ENCODE measurements at regions not wholly inside any gene's neighbourhood (a gene's known extent, or its start where the extent isn't known, plus 50 kb on each side); places are given as distances from the start of the nearest gene placed in this dataset.

- H4K91ac ChIP-seq (replicated peaks; ENCODE audit: insufficient read length, low read length), result no peak overlapping the region
- no peak overlapping the region for H2BK5ac ChIP-seq (ENCODE audit: low read depth, low read length)
- no peak overlapping the region for H3K9ac ChIP-seq (replicated peaks in 1 of 4; ENCODE audit: extremely low read depth in 1 of 4, low read depth in 3 of 4, low read length in 3 of 4)
- H3K23ac ChIP-seq (ENCODE audit: insufficient read length), result no peak overlapping the region
- H4K20me1 ChIP-seq (replicated peaks in 1 of 2; ENCODE audit: control insufficient read depth in 1 of 2, insufficient read depth in 2 of 2, low read length in 2 of 2), result no peaks in the 10 kb centered on the region
- H2BK120ac ChIP-seq (replicated peaks; ENCODE audit: low read depth, low read length), result no peak overlapping the region
- no peak overlapping the region for H3K4ac ChIP-seq (replicated peaks; ENCODE audit: insufficient read length, low read depth, low read length)
- H3K23me2 ChIP-seq (ENCODE audit: low read depth, low read length), result no peaks in the 10 kb centered on the region
- no peak overlapping the region for H2BK20ac ChIP-seq (ENCODE audit: low read length)
- H3K56ac ChIP-seq (replicated peaks; ENCODE audit: insufficient read length, low read depth, low read length), result no peak overlapping the region
- H3K14ac ChIP-seq (ENCODE audit: insufficient read length), result no peak overlapping the region
- ChIA-PET CTCF (ENCODE audit: partially characterized antibody) (interaction anchor here (0.7 to 2.4 kb wide), 5 partner anchors 13 to 136 kb away, joined by 3 to 6 read pairs (median 3); no protein-coding TSS in a partner anchor), POLR2A (ENCODE audit: partially characterized antibody) (no interaction called here)
- DNase-seq (ENCODE audit: low read depth in 1 of 2, low spot score in 2 of 2) (no peak), FAIRE-seq (no peak)
- H3K27me3 ChIP-seq (replicated peaks in 1 of 4; ENCODE audit: control insufficient read depth in 3 of 4, extremely low read depth in 1 of 4, insufficient read depth in 3 of 4, low read length in 3 of 4), result peaks cover 0 to 2% (median 0%) of the 10 kb centered on the region in 4 experiments; a peak in 1 of 7 replicates
- H2AK5ac ChIP-seq (ENCODE audit: low read depth, low read length), result no peak overlapping the region
- H2AFZ ChIP-seq (ENCODE audit: low read length), result no peak overlapping the region
- H3K36me3 ChIP-seq (ENCODE audit: control insufficient read depth in 2 of 4, insufficient read depth in 4 of 4, low read length in 3 of 4), result no peaks in the 10 kb centered on the region
- H4K5ac ChIP-seq (ENCODE audit: insufficient read length, low read depth, low read length), result no peak overlapping the region
- no peaks in the 10 kb centered on the region for H3K79me1 ChIP-seq (ENCODE audit: low read depth, low read length)
- no peak overlapping the region for H4K8ac ChIP-seq (ENCODE audit: extremely low read depth, insufficient read depth, low read length)
- H2BK12ac ChIP-seq (ENCODE audit: low read depth, low read length), result no peak overlapping the region
- H3K9me3 ChIP-seq (ENCODE audit: insufficient read depth in 2 of 2, low read depth in 1 of 2, low read length in 1 of 2), result peaks cover 5 to 9% of the 10 kb centered on the region in 2 experiments; a peak in 3 of 4 replicates
- no peaks in the 10 kb centered on the region for H3K79me2 ChIP-seq (ENCODE audit: control insufficient read depth in 1 of 2, insufficient read depth in 2 of 2, low read length in 2 of 2)
- H2BK15ac ChIP-seq (ENCODE audit: low read length), result no peak overlapping the region
- H3K27ac ChIP-seq (ENCODE audit: low read depth, low read length), result no peak overlapping the region
- H3K18ac ChIP-seq (ENCODE audit: extremely low read depth, low read length), result no peak overlapping the region
- H3K4me3 ChIP-seq (ENCODE audit: extremely low read depth in 1 of 4, insufficient read depth in 2 of 4, low read depth in 3 of 4, low read length in 4 of 4), result no peak overlapping the region
- H3K4me2 ChIP-seq (ENCODE audit: insufficient read depth in 1 of 2, low read depth in 2 of 2, low read length in 2 of 2), result no peak overlapping the region
- peaks cover 0 to 2% (median 0%) of the 10 kb centered on the region in 4 experiments; a peak in 2 of 7 replicates for H3K4me1 ChIP-seq (replicated peaks in 1 of 4; ENCODE audit: control insufficient read depth in 3 of 4, insufficient read depth in 4 of 4, low read length in 3 of 4)
- TF ChIP-seq CTCF (IDR thresholded peaks at IDR 0.05; ENCODE audit: control extremely low read depth in 1 of 3, insufficient read depth in 1 of 3, low read depth in 1 of 3, low read length in 3 of 3), result no peak
- no peak for TF ChIP-seq SAP30 (IDR thresholded peaks at IDR 0.05; ENCODE audit: insufficient read depth, insufficient replicate concordance, low read length)
- no peak for TF ChIP-seq EP300 (IDR thresholded peaks at IDR 0.05; ENCODE audit: borderline replicate concordance in 1 of 2, low read depth in 2 of 2, low read length in 2 of 2)
These were observed 283.6 kb upstream of the ATP5MC3 start for GRCh38 chr2:175465101-175465500.

All from H1 (cell line).